HG03139 (cell line): ENCODE measurements at regions not wholly inside any gene's neighbourhood (a gene's known extent, or its start where the extent isn't known, plus 50 kb on each side); places are given as distances from the start of the nearest gene placed in this dataset.

Experiments used
- ATAC-seq: cut with Tn5 transposase; IDR thresholded peaks from one replicate; pipeline ENCODE4 v1.9.1; 2021; ENCODE audit not compliant: unreplicated experiment

- no peak for ATAC-seq
Measured at GRCh38 chr2:51103205-51103604, 71.3 kb upstream of the NRXN1 start.

GRCh38 chr2:51093016-51093415 is 61.1 kb upstream of the NRXN1 start:
- ATAC-seq, result no peak

GRCh38 chr2:51085420-51086068 is 53.6 kb upstream of the NRXN1 start:
- no peak for ATAC-seq

GRCh38 chr2:51084750-51085149 is 52.8 kb upstream of the NRXN1 start:
- no peak for ATAC-seq
